CD4-positive, alpha-beta T cell (primary cell): ENCODE measurements at regions not wholly inside any gene's neighbourhood (a gene's known extent, or its start where the extent isn't known, plus 50 kb on each side); places are given as distances from the start of the nearest gene placed in this dataset.

Experiments used
- ATAC-seq: fragments of 200-7000 bp; cut with Tn5 transposase; one replicate; pipeline ENCODE4 v1.10.0; 2022; ENCODE audit warnings: mild to moderate bottlenecking; ENCODE audit not compliant: poor library complexity
- CTCF ChIA-PET: fragments of 350-600 bp; sonication (Branson Sonifier 250); formaldehyde crosslinking; loops from one replicate; lab custom pipeline; 2021; ENCODE audit warnings: antibody characterized with exemption, inconsistent platforms; lab: Charles Lee
- POLR2A ChIA-PET: fragments of 350-600 bp; sonication (Branson Sonifier 250); formaldehyde crosslinking; loops from one replicate; lab custom pipeline; 2021; ENCODE audit warnings: antibody characterized with exemption, inconsistent platforms; lab: Charles Lee
- DNase-seq, 14 experiments: peaks; one replicate each; pipeline ENCODE4 v3.0.0-alpha.2; 2013 to 2020; ENCODE audit warnings: mixed read lengths in 2 of 14
- H3K27ac ChIP-seq, 2 donors: one replicate each; pipeline versions ENCODE4 v1.5.1 to v1.7.0; 2013; ENCODE audit warnings: low read length in 2 of 2, low read depth in 1 of 2, mild to moderate bottlenecking in 1 of 2
- H3K27me3 ChIP-seq, 2 experiments: 1 replicate in 1 of 2; 2 replicates in 1 of 2; pipeline versions ENCODE4 v1.6.1 to v1.7.0; 2013; ENCODE audit warnings: low read length in 2 of 2, control low read depth in 1 of 2, mild to moderate bottlenecking in 1 of 2, moderate library complexity in 1 of 2; ENCODE audit not compliant: insufficient read depth in 2 of 2, control insufficient read depth in 1 of 2
- H3K36me3 ChIP-seq: one replicate; pipeline ENCODE4 v1.6.1; 2013; ENCODE audit warnings: low read length, control low read depth; ENCODE audit not compliant: insufficient read depth
- H3K4me1 ChIP-seq: one replicate; pipeline ENCODE4 v1.6.1; 2013; ENCODE audit warnings: low read length, control low read depth; ENCODE audit not compliant: insufficient read depth
- H3K4me3 ChIP-seq: one replicate; pipeline ENCODE4 v1.5.1; 2013; ENCODE audit warnings: mild to moderate bottlenecking, low read length, moderate library complexity
- H3K9me3 ChIP-seq, 2 experiments: 1 replicate in 1 of 2; 2 replicates in 1 of 2; pipeline versions ENCODE4 v1.6.1 to v1.7.0; 2013; ENCODE audit warnings: low read length in 2 of 2, mild to moderate bottlenecking in 2 of 2, control low read depth in 1 of 2, moderate library complexity in 1 of 2; ENCODE audit not compliant: control insufficient read depth in 1 of 2, insufficient read depth in 1 of 2
- H3K27ac Mint-ChIP-seq: one replicate; pipeline ENCODE4 v1.8.0; 2020; ENCODE audit warnings: mixed read lengths
- H3K27me3 Mint-ChIP-seq: one replicate; pipeline ENCODE4 v1.8.0; 2021; ENCODE audit warnings: mixed read lengths
- H3K36me3 Mint-ChIP-seq: one replicate; pipeline ENCODE4 v1.8.0; 2021; ENCODE audit warnings: low read depth, mixed read lengths
- H3K4me1 Mint-ChIP-seq: one replicate; pipeline ENCODE4 v1.8.0; 2021; ENCODE audit warnings: low read depth, mixed read lengths
- H3K4me3 Mint-ChIP-seq: one replicate; pipeline ENCODE4 v1.8.0; 2020; ENCODE audit warnings: mild to moderate bottlenecking, mixed read lengths
- H3K9me3 Mint-ChIP-seq: one replicate; pipeline ENCODE4 v1.8.0; 2020; ENCODE audit warnings: mixed read lengths
- CTCF ChIP-seq: fragments of 200-600 bp; IDR thresholded peaks from one replicate; pipeline ENCODE4 v1.8.0; 2022; ENCODE audit warnings: antibody characterized with exemption, mild to moderate bottlenecking
- intact Hi-C, 2 experiments: fragments of 100-400 bp; cut with DNase I in 1 of 2; cut with micrococcal nuclease in 1 of 2; formaldehyde crosslinking; loops; one replicate each; pipeline versions ENCODE4 v1.15.1 to v1.9.0; 2023 to 2025; cut with DNase I, micrococcal nuclease

- H3K27me3 Mint-ChIP-seq: peaks cover 18% of the 10 kb centered on the region
- H3K27me3 ChIP-seq: peaks cover 0 to 3% of the 10 kb centered on the region in 2 experiments
- no peak for TF ChIP-seq CTCF
- no peak for ATAC-seq
- H3K27ac Mint-ChIP-seq: no peak overlapping the region
- H3K4me3 ChIP-seq: no peak overlapping the region
- no peaks in the 10 kb centered on the region for H3K4me1 Mint-ChIP-seq
- H3K36me3 ChIP-seq: no peaks in the 10 kb centered on the region
- intact Hi-C loops: no loop called here
- no peaks in the 10 kb centered on the region for H3K36me3 Mint-ChIP-seq
- H3K4me1 ChIP-seq: no peaks in the 10 kb centered on the region
- DNase-seq: no peak
- no peak overlapping the region for H3K4me3 Mint-ChIP-seq
- ChIA-PET POLR2A (no interaction called here), CTCF (no interaction called here)
- no peaks in the 10 kb centered on the region for H3K9me3 ChIP-seq
- H3K9me3 Mint-ChIP-seq: peaks cover 2% of the 10 kb centered on the region
- no peak overlapping the region for H3K27ac ChIP-seq
Measured at GRCh38 chr17:33390479-33391176, 97.5 kb upstream of the ASIC2 start.

- DNase-seq (no peak), ATAC-seq (no peak)
- Mint-ChIP-seq H3K4me1 (no peaks in the 10 kb centered on the region), H3K27ac (no peak overlapping the region), H3K9me3 (peaks cover 2% of the 10 kb centered on the region), H3K4me3 (no peak overlapping the region), H3K27me3 (peaks cover 23% of the 10 kb centered on the region), H3K36me3 (no peaks in the 10 kb centered on the region)
- Histone ChIP-seq H3K4me3 (no peak overlapping the region), H3K27me3 (peaks cover 0 to 3% of the 10 kb centered on the region in 2 experiments), H3K36me3 (no peaks in the 10 kb centered on the region), H3K4me1 (no peaks in the 10 kb centered on the region), H3K27ac (no peak overlapping the region), H3K9me3 (no peaks in the 10 kb centered on the region)
- ChIA-PET CTCF (interaction anchor here (0.5 kb wide), 1 partner anchor 209 kb away, joined by 3 read pairs; no protein-coding TSS in a partner anchor), POLR2A (no interaction called here)
- TF ChIP-seq CTCF: no peak
- intact Hi-C loops: no loop called here
Measured at GRCh38 chr17:33396818-33397217, 103.7 kb upstream of the ASIC2 start.

DNA sequence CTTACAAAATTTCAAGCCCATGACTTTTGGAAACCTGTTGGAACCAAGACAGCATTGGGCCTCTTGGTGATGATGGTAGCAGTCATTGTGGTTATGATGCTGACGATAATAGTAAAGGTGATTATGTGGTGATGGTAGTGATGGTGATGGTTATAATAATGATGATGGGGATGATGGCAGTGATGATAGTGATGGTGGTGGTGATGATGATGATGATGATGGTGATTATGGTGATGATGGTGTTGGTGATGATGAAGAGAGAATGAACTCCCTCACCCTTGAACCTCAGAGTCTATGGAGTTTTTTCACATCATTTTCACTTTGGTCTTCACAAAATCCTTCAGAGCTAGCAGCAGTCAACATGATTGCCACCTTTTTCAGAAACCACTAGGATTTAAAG is 105.3 kb upstream of the ASIC2 start:
- ChIA-PET POLR2A (no interaction called here), CTCF (no interaction called here)
- TF ChIP-seq CTCF: no peak
- Mint-ChIP-seq H3K27ac (no peak overlapping the region), H3K36me3 (no peaks in the 10 kb centered on the region), H3K4me3 (no peak overlapping the region), H3K9me3 (no peaks in the 10 kb centered on the region), H3K4me1 (no peaks in the 10 kb centered on the region), H3K27me3 (peaks cover 24% of the 10 kb centered on the region)
- DNase-seq (no peak), ATAC-seq (no peak)
- H3K4me3 ChIP-seq: no peak overlapping the region
- no peaks in the 10 kb centered on the region for H3K36me3 ChIP-seq
- H3K4me1 ChIP-seq: no peaks in the 10 kb centered on the region
- intact Hi-C loops: no loop called here
- H3K27me3 ChIP-seq: peaks cover 0 to 3% of the 10 kb centered on the region in 2 experiments
- H3K27ac ChIP-seq: no peak overlapping the region
- no peaks in the 10 kb centered on the region for H3K9me3 ChIP-seq
